Activated CD4-positive, CD25-positive, alpha-beta regulatory T cell (primary cell): ENCODE measurements at regions not wholly inside any gene's neighbourhood (a gene's known extent, or its start where the extent isn't known, plus 50 kb on each side); places are given as distances from the start of the nearest gene placed in this dataset.
"Not testable (repeated sequence)": the region's sequence is repeated elsewhere in the genome, so short reads cannot be mapped to it uniquely, and the experiment has no call there.

Source experiments
- DNase-seq, 4 experiments: peaks; one replicate each; lab custom pipeline; 2025; lab: John Stamatoyannopoulos, UW

DNA sequence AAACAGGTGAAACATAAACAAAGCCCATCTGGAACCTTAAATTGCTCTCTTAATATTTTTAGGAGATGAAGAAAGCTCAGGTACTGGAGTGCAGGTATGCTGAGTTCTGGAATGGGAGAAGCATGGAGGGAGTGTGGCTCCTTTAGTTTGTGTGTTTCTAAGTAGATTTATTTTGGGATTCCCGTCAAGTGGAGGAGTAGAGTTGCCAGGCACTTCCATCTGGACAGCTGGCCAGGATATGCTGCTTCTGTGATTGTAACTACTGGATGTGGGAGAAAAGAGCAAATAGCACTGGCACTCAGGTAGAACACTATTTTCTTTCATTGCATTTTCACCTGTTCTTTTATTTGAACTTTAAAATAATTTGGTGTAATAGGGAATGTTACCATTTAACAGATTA, 182.3 kb upstream of the MAST4 start:
- no peak for DNase-seq

DNA sequence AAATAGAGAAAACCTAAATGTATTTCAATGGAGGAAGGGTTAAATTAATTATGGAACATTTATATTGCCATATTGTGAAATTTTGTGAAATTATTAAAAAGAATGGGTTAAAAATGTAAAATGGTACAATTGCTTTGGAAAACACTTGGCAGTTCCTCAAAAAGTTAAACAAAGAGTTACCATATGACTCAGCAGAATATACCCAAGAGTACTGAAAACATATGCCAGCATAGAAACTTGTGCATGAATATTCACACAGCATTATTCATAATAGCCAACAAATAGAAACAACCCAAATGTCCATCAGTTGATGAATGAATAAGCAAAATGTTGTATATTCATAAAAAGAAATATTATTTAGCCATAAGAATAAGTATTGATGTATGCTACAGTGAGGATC, 181.0 kb upstream of the MAST4 start:
- DNase-seq: no peak

- no peak for DNase-seq
Measured at GRCh38 chr5:66416698-66417097, 179.5 kb upstream of the MAST4 start.

GRCh38 chr5:66417781-66418180, 178.4 kb upstream of the MAST4 start:
- DNase-seq: no peak

GRCh38 chr5:66423484-66423883, 172.7 kb upstream of the MAST4 start:
- no peak for DNase-seq

GRCh38 chr5:66425842-66426241, 170.4 kb upstream of the MAST4 start:
- no peak for DNase-seq

GRCh38 chr5:66426259-66427138, 169.7 kb upstream of the MAST4 start:
- DNase-seq: no peak

DNA sequence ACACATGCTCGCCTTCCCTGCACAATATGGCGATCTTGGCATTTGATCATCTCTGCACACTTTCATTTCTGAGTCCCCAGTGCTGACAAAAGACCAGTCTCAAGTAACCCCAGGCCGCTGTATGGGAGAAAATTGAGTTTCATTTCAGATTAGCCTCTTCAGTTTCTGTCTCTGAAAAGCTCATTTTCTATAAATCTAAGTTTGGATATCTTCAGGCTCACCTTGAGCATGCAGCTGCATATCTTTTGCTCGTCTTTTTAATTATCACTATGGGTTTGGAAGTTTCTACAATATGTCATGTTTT, 169.1 kb upstream of the MAST4 start:
- no peak for DNase-seq

DNA sequence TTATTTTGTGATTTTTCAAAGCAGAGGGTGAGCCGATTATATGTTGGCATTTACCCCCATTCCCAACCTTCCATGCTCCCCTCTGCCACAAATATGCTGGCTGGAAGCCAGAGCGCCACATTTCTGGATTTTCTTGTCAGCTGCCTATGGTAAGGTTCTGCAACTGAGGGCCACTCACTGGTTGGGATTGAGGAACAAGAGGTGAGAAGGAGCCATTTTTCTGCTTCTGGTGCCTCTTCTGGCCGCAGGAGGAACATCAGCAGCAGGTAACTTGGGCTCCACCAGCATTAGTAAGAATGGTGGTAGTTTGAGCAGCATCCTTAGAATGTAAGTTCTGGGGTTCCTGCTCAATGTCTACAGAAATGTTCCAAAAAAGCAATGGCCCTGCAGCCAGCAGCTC, 159.5 kb upstream of the MAST4 start:
- no peak for DNase-seq

GRCh38 chr5:66438087-66438486, 158.1 kb upstream of the MAST4 start:
- DNase-seq: no peak

DNA sequence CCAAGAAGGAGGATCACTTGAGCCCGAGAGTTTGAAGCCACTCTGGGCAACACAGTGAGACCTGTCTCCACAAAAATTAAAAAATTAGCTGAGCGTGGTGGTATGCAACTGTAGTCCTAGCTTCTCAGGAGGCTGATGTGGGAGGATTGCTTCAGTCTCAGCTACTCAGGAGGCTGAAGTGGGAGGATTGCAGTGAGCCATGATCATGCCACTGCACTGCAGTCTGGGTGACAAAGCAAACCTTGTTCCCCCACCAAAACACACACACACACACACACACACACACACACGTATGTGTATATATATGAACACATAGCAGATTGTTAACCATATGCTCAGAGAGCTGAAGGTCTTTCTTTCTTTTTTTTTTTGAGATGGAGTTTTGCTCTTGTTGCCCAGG, 157.5 kb upstream of the MAST4 start:
- no peak for DNase-seq

DNA sequence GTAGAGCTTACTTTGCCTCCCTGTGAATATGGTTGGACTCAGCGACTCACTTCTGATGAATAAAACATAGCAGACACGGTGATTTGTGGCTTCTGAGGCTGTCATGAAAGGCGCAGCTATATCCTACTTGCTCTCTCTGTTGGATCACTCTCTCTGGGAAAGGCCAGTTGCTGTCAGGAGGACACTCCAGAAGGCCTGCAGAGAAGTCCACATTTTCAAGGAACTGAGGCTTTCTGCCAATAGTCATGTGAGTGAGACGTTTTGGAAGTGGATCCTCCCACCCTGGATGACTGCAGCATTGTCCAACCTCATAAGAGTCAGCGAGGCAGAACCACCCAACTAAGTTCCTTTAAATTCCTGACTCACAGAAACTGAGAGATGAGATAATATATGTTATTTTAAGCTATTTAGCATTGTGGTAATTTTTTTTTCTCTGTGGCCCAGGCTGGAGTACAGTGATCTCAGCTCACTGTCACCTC, 156.0 kb upstream of the MAST4 start:
- DNase-seq: no peak

- no peak for DNase-seq
Measured at GRCh38 chr5:66441351-66441750, 154.8 kb upstream of the MAST4 start.

GRCh38 chr5:66442951-66443445, 153.2 kb upstream of the MAST4 start:
- DNase-seq: no peak

- DNase-seq: no peak
Measured at GRCh38 chr5:66443462-66444130, 152.6 kb upstream of the MAST4 start.

GRCh38 chr5:66448070-66448469, 148.1 kb upstream of the MAST4 start:
- DNase-seq: not testable (repeated sequence)

- no peak for DNase-seq
Measured at GRCh38 chr5:66450237-66450636, 146.0 kb upstream of the MAST4 start.

DNA sequence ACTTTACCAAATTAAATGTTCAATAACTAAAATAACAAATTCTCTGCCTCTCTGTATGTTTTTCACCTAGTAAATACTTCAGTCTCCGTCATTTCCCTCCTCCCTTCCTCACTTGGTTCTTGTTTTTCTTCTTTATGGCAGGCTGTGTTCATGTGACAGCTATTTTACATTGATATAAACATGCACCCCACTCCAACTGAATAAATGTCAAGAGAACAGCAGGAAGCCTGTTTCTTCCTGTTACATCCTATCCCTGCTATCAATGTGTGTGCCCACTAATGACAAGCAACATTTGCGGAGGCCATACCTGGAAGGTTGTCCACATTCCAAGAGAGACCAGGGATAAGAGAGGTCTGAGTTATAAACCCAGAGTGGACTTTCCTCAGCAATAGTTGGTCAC, 145.2 kb upstream of the MAST4 start:
- DNase-seq: no peak

DNA sequence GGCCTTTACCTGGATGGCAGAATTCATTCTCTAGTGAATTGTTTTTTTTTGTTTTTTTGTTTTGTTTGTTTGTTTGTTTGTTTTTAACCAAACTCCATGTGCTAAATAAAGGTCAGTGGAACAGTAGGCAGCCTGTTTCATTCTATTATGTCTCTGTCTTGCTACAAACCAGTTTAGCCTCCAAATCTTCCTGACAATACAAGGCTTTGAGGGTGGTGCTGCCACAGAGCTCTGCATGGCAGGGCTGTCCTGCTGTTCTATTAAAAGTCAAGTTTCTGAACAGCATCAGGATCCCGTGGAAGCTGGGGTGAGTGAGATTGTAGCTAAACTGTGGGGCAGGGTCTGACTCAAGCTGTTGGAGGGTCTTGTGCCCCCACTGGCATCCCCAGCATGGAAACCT, 144.1 kb upstream of the MAST4 start:
- no peak for DNase-seq

GRCh38 chr5:66454186-66455078, 141.8 kb upstream of the MAST4 start:
- no peak for DNase-seq

GRCh38 chr5:66459728-66460127, 136.5 kb upstream of the MAST4 start:
- DNase-seq: no peak

DNA sequence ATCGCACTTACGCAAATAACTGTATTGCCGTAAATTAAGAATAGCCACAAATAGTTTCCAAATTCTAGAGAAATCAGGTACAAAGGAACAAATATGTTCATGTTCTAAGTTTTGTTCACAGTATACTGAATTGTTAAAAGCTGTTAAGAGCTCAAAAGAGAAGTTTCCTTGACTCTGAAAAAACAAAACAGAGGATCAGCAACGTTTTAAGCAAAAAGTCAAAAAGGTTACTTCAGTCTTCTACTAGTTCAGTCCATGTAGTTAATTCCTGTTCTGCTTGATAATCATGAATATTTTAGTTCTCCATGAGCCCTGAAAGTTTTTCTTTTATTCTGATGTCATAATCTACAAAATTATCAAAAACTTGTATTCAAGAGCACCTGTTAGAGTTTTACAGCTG, 128.6 kb upstream of the MAST4 start:
- DNase-seq: no peak
